ENCODE measurements at regions not wholly inside any gene's neighbourhood (a gene's known extent, or its start where the extent isn't known, plus 50 kb on each side); places are given as distances from the start of the nearest gene placed in this dataset.

DNA sequence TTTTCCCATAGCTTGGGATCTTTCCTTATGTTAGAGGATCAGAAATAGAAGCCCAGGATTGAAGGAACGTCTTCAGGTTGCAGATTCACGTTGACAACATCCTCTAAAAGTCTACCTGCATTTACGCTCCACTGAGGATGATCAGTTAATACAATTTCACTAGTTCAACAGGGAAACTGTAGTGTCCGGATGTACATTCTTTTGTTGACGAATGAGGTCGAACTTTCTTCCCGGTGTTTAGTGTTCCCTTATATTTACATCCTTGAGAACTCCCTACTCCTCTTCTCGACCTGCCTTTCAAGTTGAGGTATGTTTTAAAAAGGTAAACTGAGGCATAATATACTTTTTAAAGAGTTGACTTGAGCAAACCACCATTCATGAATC is 74.8 kb downstream of the SIK1 start (continued):
- TF ChIP-seq, protein P1, sequence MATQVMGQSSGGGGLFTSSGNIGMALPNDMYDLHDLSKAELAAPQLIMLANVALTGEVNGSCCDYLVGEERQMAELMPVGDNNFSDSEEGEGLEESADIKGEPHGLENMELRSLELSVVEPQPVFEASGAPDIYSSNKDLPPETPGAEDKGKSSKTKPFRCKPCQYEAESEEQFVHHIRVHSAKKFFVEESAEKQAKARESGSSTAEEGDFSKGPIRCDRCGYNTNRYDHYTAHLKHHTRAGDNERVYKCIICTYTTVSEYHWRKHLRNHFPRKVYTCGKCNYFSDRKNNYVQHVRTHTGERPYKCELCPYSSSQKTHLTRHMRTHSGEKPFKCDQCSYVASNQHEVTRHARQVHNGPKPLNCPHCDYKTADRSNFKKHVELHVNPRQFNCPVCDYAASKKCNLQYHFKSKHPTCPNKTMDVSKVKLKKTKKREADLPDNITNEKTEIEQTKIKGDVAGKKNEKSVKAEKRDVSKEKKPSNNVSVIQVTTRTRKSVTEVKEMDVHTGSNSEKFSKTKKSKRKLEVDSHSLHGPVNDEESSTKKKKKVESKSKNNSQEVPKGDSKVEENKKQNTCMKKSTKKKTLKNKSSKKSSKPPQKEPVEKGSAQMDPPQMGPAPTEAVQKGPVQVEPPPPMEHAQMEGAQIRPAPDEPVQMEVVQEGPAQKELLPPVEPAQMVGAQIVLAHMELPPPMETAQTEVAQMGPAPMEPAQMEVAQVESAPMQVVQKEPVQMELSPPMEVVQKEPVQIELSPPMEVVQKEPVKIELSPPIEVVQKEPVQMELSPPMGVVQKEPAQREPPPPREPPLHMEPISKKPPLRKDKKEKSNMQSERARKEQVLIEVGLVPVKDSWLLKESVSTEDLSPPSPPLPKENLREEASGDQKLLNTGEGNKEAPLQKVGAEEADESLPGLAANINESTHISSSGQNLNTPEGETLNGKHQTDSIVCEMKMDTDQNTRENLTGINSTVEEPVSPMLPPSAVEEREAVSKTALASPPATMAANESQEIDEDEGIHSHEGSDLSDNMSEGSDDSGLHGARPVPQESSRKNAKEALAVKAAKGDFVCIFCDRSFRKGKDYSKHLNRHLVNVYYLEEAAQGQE (IDR thresholded peaks at IDR 0.05; ENCODE audit: low read depth), result no peak
- TF ChIP-seq CEBPB (IDR thresholded peaks at IDR 0.05; ENCODE audit: low read depth) (no peak), ZFX (IDR thresholded peaks at IDR 0.05) (no peak)

DNA sequence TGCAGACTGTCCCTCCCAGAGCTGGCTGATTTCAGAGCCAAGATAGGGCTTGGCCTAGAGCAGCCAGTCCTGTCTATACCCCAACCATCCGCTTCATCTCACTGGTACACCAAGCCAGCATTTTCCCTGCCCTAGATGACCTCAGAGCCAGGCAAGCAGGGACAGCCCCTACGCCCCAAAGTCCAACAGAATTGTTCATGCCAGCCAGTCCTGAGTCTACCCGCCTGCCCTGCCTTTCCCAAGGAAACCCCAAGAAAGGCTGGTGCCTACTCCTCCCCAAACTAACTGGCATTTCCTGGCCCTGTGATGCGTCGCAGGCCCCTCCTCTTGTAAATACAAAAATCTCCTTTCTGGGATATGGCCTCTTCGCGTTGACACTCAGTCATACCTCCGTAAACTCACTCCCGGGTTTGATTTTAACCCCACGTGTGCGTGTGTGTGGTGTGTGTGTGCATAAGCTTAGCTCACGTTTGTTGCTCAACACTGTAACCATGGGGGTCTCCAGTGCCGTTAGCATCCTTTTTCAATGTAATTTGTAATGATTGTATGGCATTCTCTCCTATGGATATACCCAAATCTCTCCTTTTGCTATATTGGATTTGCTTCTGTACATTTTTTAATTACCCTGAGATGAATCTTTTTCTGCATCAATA is 75.3 kb downstream of the SIK1 start:
- POLR2A ChIA-PET, result no interaction called here

More for the DNA sequence above, 75.3 kb downstream of the SIK1 start:
- H2AFZ ChIP-seq (ENCODE audit: low read depth, low read length, poor library complexity, severe bottlenecking), result no peak overlapping the region
- CTCF ChIA-PET, result no interaction called here
- no peak for ATAC-seq
- no peaks in the 10 kb centered on the region for H3K36me3 ChIP-seq (ENCODE audit: control insufficient read depth in 1 of 2, insufficient read depth in 2 of 2, low read length in 2 of 2)
- peaks cover 0 to 4% of the 10 kb centered on the region in 2 experiments; a peak in 1 of 4 replicates for H3K4me1 ChIP-seq (ENCODE audit: control insufficient read depth in 1 of 2, insufficient read depth in 2 of 2, low read length in 2 of 2)
- TF ChIP-seq FOSL1 (IDR thresholded peaks at IDR 0.05; ENCODE audit: low read depth) (no peak), TCF7L2 (IDR thresholded peaks at IDR 0.05; ENCODE audit: borderline replicate concordance, extremely low read depth, insufficient read depth, insufficient read length) (no peak), JUND (IDR thresholded peaks at IDR 0.05) (no peak), RAD21 (IDR thresholded peaks at IDR 0.05; ENCODE audit: low read depth) (no peak), EGR1 (IDR thresholded peaks at IDR 0.05; ENCODE audit: low read depth) (no peak), ZFX (IDR thresholded peaks at IDR 0.05) (no peak), SRF (IDR thresholded peaks at IDR 0.05; ENCODE audit: low read depth) (no peak), POLR2A (IDR thresholded peaks at IDR 0.05; ENCODE audit: borderline replicate concordance, extremely low read depth, insufficient read depth, insufficient read length) (no peak)
- TF ChIP-seq, protein P2, sequence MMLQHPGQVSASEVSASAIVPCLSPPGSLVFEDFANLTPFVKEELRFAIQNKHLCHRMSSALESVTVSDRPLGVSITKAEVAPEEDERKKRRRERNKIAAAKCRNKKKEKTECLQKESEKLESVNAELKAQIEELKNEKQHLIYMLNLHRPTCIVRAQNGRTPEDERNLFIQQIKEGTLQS (IDR thresholded peaks at IDR 0.05), result no peak
- TF ChIP-seq, protein P1 (IDR thresholded peaks at IDR 0.05; ENCODE audit: low read depth), result no peak
- H3K9ac ChIP-seq (ENCODE audit: low read length), result no peak overlapping the region
- no peaks in the 10 kb centered on the region for H4K20me1 ChIP-seq (ENCODE audit: insufficient read depth)
- intact Hi-C loops (cut with micrococcal nuclease), result no loop called here
- H3K27ac ChIP-seq (ENCODE audit: low read depth, low read length), result no peak overlapping the region
- no peak overlapping the region for H3K4me3 ChIP-seq (replicated peaks in 1 of 2; ENCODE audit: low read depth in 1 of 2, low read length in 2 of 2)
- no peak overlapping the region for H3K4me2 ChIP-seq (ENCODE audit: low read length)
- H3K9me3 ChIP-seq (ENCODE audit: control insufficient read depth in 1 of 2, insufficient read depth in 1 of 2, low read depth in 1 of 2, low read length in 2 of 2), result no peaks in the 10 kb centered on the region
- no TSS peak for BruUV-seq (replicated peaks)
- no peak for DNase-seq (ENCODE audit: low read depth, low spot score)
- no peaks in the 10 kb centered on the region for H3K9me2 ChIP-seq (ENCODE audit: insufficient read depth)
- H3K79me2 ChIP-seq (ENCODE audit: insufficient read depth, low read length), result no peaks in the 10 kb centered on the region
- RAD21 ChIA-PET (ENCODE audit: low non-redundant PET in 1 of 2, low total read pairs in 2 of 2, uncharacterized antibody in 2 of 2, unreplicated experiment in 2 of 2), result no interaction called here
- no peaks in the 10 kb centered on the region for H3K27me3 ChIP-seq (ENCODE audit: insufficient read depth, low read length)

Data from HCT116 (cell line).